ENCODE measurements at regions not wholly inside any gene's neighbourhood (a gene's known extent, or its start where the extent isn't known, plus 50 kb on each side); places are given as distances from the start of the nearest gene placed in this dataset.

- TF ChIP-seq EP300 (IDR thresholded peaks at IDR 0.05) (no peak), POLR2AphosphoS5 (IDR thresholded peaks at IDR 0.05) (no peak), CTCF (IDR thresholded peaks at IDR 0.05) (no peak), POLR2A (IDR thresholded peaks at IDR 0.05; ENCODE audit: low read depth) (no peak)
- Histone ChIP-seq H3K4me3 (no peak overlapping the region), H3K4me1 (no peaks in the 10 kb centered on the region), H3K36me3 (no peaks in the 10 kb centered on the region), H3K27me3 (no peaks in the 10 kb centered on the region), H3K27ac (replicated peaks in 1 of 4) (no peak overlapping the region), H3K9me3 (no peaks in the 10 kb centered on the region)
- intact Hi-C loops (cut with DNase I), result no loop called here
- 84% methylated on average over 4 of the region's 4 CpGs for WGBS
- DNase-seq (ENCODE audit: extremely low spot score), result no peak
Measured at GRCh38 chr5:98517560-98518366, 255.7 kb upstream of the RGMB start.

GRCh38 chr5:98518754-98519153 lies 254.7 kb upstream of the RGMB start:
- Histone ChIP-seq H3K4me3 (no peak overlapping the region), H3K27me3 (no peaks in the 10 kb centered on the region), H3K27ac (replicated peaks in 1 of 4) (no peak overlapping the region), H3K4me1 (no peaks in the 10 kb centered on the region), H3K9me3 (no peaks in the 10 kb centered on the region), H3K36me3 (no peaks in the 10 kb centered on the region)
- intact Hi-C loops (cut with DNase I), result no loop called here
- DNase-seq (ENCODE audit: extremely low spot score), result no peak
- WGBS, result 44% methylated on average over 1 of the region's 1 CpG
- TF ChIP-seq POLR2A (IDR thresholded peaks at IDR 0.05; ENCODE audit: low read depth) (no peak), POLR2AphosphoS5 (IDR thresholded peaks at IDR 0.05) (no peak), EP300 (IDR thresholded peaks at IDR 0.05) (no peak), CTCF (IDR thresholded peaks at IDR 0.05) (no peak)

- H3K4me3 ChIP-seq, result no peak overlapping the region
- WGBS, result 86% methylated on average over 4 of the region's 4 CpGs
Measured at GRCh38 chr5:98519571-98519970, 253.9 kb upstream of the RGMB start.

GRCh38 chr5:98521821-98522220 lies 251.6 kb upstream of the RGMB start:
- WGBS, result 100% methylated on average over 3 of the region's 3 CpGs
- Histone ChIP-seq H3K36me3 (no peaks in the 10 kb centered on the region), H3K4me3 (no peak overlapping the region), H3K9me3 (no peaks in the 10 kb centered on the region), H3K27me3 (no peaks in the 10 kb centered on the region), H3K4me1 (no peaks in the 10 kb centered on the region), H3K27ac (replicated peaks in 1 of 4) (no peak overlapping the region)
- intact Hi-C loops (cut with DNase I), result no loop called here
- TF ChIP-seq POLR2AphosphoS5 (IDR thresholded peaks at IDR 0.05), result no peak
- no peak for TF ChIP-seq EP300 (IDR thresholded peaks at IDR 0.05)
- no peak for TF ChIP-seq POLR2A (IDR thresholded peaks at IDR 0.05; ENCODE audit: low read depth)
- no peak for TF ChIP-seq CTCF (IDR thresholded peaks at IDR 0.05)
- no peak for DNase-seq (ENCODE audit: extremely low spot score)

More at GRCh38 chr5:98519571-98519970, 253.9 kb upstream of the RGMB start:
- Histone ChIP-seq H3K36me3 (no peaks in the 10 kb centered on the region), H3K27ac (replicated peaks in 1 of 4) (no peak overlapping the region), H3K9me3 (no peaks in the 10 kb centered on the region), H3K27me3 (no peaks in the 10 kb centered on the region), H3K4me1 (no peaks in the 10 kb centered on the region)
- DNase-seq (ENCODE audit: extremely low spot score), result no peak
- intact Hi-C loops (cut with DNase I), result no loop called here
- no peak for TF ChIP-seq EP300 (IDR thresholded peaks at IDR 0.05)
- TF ChIP-seq POLR2A (IDR thresholded peaks at IDR 0.05; ENCODE audit: low read depth), result no peak
- TF ChIP-seq CTCF (IDR thresholded peaks at IDR 0.05), result no peak
- TF ChIP-seq POLR2AphosphoS5 (IDR thresholded peaks at IDR 0.05), result no peak

- Histone ChIP-seq H3K27me3 (no peaks in the 10 kb centered on the region), H3K36me3 (no peaks in the 10 kb centered on the region), H3K4me3 (no peak overlapping the region), H3K4me1 (peaks cover 0 to 22% (median 12%) of the 10 kb centered on the region in 4 donors), H3K27ac (replicated peaks in 1 of 4) (no peak overlapping the region), H3K9me3 (no peaks in the 10 kb centered on the region)
- TF ChIP-seq CTCF (IDR thresholded peaks at IDR 0.05) (no peak), EP300 (IDR thresholded peaks at IDR 0.05) (no peak), POLR2A (IDR thresholded peaks at IDR 0.05; ENCODE audit: low read depth) (no peak), POLR2AphosphoS5 (IDR thresholded peaks at IDR 0.05) (no peak)
- intact Hi-C loops (cut with DNase I), result no loop called here
- no peak for DNase-seq (ENCODE audit: extremely low spot score)
Measured at GRCh38 chr5:98524773-98525172, 248.7 kb upstream of the RGMB start.
